Activated naive CD4-positive, alpha-beta T cell treated with anti-CD3 and anti-CD28 coated beads, Interleukin-2, amount 50 U/mL, for 16 hours (primary cell): ENCODE measurements at regions not wholly inside any gene's neighbourhood (a gene's known extent, or its start where the extent isn't known, plus 50 kb on each side); places are given as distances from the start of the nearest gene placed in this dataset.

Experiments used
- DNase-seq: peaks from one replicate; pipeline ENCODE4 v3.0.0-alpha.2; 2020

DNA sequence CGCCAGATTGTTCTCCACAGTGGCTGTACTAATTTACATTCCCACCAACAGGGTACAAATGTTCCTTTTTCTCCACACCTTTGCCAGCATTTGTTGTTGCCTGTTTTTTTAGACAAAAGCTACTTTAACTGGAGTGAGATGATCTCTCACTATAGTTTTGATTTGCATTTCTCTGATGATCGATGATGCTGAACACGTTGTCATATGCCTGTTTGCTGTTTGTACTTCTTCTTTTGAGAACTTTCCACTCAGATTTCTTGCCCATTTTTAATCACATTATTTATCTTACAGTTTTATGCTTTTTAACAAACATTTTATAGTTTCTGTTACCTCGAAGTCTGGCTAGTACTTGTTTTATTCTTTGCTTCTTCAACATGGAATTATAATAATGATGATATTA is 643.7 kb upstream of the ALCAM start:
- DNase-seq = no peak

- DNase-seq = no peak
These were observed 635.6 kb upstream of the ALCAM start for GRCh38 chr3:104731074-104731473.

DNA sequence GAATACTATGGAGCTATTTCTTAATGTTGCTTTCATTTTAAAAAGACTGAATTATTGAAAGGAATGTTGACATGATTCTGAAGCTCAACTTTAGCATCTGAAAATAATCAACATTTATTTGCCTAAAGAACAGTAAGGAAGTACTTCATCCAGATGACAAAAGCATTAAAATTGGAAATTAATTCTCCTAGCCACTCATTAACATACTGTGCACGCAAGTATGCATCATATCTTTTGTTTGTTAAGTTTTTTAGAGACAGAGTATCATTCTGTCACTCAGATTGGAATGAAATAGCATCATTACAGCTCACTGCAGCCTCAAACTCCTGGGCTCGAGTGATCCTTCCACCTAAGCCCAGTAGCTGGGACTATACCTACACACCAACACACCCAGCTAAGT is 632.1 kb upstream of the ALCAM start:
- no peak for DNase-seq

DNA sequence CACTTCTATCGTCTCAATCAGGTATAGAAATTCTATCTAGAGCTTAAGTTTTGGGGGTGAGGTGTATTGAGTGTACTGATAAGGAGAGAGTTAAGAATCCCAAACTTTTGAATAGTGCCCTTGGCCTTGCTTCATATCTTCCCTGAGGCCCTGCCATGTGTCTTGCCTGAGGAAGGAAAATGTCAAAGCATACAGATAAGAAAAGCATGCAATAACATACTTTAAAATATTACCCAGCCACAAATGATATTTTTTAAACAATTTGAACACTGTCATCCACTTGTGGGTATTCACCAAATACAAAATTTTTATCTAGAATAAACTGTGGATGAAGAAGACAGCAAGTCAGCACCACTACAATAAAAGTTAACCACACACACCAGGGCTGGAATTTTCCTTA is 631.0 kb upstream of the ALCAM start:
- DNase-seq = no peak

DNA sequence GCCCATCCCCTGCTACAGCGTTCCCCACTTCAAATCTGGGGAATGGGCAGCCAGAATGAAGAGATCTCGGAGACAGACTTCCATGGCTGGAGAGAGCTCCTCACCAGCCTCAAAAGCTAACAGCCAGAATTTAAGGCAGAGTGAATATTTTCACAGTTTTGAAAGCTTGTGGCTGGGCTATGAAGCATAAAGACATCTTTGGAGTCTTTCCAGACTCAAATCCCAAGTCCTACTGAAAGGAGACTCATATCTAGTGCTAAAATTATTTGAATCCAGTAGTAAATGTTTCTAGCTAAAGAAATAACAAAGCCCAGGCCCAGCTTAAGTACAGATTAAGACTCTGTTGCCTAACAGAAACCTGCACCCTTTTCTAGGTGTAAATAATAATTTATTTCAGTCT is 628.4 kb upstream of the ALCAM start:
- DNase-seq = no peak

DNA sequence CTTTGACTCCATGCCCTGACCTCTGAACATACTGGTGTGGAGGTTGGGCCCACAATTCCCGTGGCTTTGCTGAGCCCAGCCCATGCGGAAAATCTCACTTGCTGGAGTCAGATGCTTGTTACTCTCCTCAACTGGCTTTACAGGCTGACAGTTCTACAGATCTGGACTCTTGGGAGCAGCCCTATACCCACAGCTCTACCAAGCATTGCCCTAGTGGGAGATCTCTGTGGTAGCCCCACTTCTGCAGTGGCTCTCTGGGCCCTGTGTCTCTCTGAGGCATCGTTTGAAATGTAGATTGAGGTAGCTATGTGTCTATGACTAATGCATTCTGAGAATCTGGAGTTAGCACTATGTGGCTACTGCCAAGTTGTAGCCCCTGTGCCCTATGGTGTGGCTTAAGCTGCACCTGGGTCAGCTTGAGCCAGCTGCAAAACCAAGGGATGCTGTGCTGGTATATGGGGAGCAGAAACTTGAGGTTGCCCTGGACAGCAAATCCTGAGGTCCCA is 625.8 kb upstream of the ALCAM start:
- no peak for DNase-seq

- DNase-seq = no peak
These were observed 624.7 kb upstream of the ALCAM start for GRCh38 chr3:104742044-104742443.

DNA sequence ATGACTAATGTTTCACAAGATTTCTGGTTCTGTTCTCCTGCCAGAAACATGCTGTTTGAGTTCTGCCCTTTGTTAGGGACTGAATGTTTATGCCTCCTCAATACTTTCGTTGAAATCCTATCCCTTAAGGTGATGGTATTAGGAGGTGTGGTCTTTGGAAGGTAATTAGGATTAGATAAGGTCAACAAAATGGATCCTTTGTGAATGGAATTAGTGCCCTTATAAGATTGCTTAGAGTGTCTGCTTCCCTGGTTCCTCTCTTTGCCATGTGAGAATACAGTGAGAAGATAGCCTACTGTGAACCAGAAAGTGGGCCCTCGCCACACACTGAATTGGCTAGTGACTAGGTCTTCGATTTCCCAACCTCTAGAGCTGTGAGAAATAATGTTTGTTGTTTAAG is 621.4 kb upstream of the ALCAM start:
- DNase-seq = no peak

DNA sequence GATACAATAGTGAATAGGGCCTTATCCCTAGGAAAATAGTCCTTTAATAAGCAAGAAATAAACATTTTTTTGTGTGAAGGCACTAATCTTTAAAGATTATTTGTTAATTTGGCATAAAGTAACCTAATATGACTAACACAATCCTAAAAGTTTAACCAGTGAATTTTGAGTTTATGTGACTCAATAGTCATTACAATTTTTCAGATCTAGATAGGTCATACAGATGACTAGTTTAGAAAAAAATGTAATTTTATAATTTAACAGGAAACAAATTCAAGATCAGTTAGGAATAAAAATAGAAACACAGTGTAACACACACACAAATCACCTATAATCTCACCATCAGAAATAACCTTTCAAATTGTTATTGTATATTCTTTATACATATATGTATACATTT is 620.7 kb upstream of the ALCAM start:
- no peak for DNase-seq

- DNase-seq = no peak
These were observed 616.1 kb upstream of the ALCAM start for GRCh38 chr3:104750581-104750980.

DNA sequence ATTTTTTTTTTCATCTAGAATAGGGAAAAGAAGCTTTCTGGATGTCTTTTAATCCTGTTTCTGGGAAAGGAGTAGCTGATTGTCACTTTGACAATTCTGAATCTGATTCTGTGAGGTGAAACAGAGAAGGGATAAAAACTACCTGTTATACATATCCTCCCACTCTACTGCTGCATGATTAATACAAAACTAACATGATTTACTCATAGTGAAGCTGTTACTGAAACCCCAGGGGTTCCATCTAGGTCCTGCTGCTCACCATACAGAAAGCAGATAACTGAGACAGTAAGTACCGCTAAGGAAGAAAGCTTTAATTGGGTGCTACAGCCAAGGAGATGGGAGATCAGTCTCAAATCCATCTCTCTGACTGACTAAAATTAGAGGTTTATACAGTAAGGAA is 610.9 kb upstream of the ALCAM start:
- DNase-seq = no peak

- DNase-seq = no peak
These were observed 603.7 kb upstream of the ALCAM start for GRCh38 chr3:104763007-104763406.

- no peak for DNase-seq
These were observed 602.2 kb upstream of the ALCAM start for GRCh38 chr3:104764496-104764895.

GRCh38 chr3:104768886-104769285 is 597.8 kb upstream of the ALCAM start:
- no peak for DNase-seq

DNA sequence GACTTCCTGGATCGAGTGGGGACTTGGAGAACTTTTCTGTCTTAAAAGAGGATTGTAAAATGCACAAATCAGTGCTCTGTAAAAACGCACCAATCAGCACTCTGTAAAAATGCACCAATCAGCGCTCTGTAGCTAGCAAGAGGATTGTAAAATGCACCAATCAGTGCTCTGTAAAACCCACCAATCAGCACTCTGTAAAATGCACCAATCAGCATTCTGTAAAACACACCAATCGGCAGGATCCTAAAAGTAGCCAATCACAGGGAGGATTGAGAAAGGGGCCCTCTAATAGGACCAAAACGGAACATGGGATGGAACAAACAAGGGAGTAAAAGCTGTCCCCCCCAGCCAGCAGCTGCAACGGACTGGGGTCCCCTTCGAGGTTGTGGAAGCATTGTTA is 587.4 kb upstream of the ALCAM start:
- no peak for DNase-seq

- no peak for DNase-seq
These were observed 585.6 kb upstream of the ALCAM start for GRCh38 chr3:104781112-104781511.

- DNase-seq = no peak
These were observed 580.8 kb upstream of the ALCAM start for GRCh38 chr3:104785947-104786346.

GRCh38 chr3:104787306-104787705 is 579.4 kb upstream of the ALCAM start:
- DNase-seq = no peak

GRCh38 chr3:104788807-104789206 is 577.9 kb upstream of the ALCAM start:
- no peak for DNase-seq

- DNase-seq = no peak
These were observed 575.4 kb upstream of the ALCAM start for GRCh38 chr3:104791331-104791730.

DNA sequence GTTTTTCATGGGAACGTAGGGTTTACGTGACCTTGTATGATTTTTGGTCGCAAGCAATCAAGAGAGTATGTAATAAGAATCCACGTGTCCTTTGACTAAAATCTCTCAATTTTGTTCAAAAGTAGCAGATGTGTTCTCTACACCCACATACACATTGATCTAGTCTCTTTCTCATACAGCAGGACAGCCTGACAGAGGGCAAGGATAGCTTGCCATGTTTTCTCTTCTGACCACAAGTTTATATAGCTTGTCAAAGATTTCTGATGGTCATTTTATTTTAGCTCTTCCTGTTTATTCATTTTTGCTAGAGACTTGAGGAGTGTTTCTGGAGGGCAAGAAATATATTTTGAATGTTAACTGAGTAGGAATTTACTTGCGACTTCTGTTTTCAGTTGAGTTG is 570.2 kb upstream of the ALCAM start:
- DNase-seq = no peak

DNA sequence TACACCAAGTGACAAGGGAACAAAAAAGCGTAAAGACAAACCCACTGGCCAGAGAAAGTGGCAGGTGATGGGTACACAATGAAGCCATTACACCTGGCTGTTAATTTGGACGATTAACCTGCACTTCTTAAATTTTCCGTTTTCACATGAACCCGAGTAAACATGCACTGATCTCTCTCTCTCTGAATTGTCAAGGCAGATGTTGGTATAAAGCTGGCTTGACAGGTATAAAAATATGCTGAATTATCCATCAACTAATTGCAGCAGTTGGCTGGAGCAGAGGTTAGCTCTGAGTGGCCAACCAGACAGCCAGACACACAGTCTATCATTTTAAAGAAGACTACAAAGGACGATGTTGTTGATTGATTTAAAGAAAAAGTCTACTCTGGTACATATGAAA is 561.7 kb upstream of the ALCAM start:
- no peak for DNase-seq

DNA sequence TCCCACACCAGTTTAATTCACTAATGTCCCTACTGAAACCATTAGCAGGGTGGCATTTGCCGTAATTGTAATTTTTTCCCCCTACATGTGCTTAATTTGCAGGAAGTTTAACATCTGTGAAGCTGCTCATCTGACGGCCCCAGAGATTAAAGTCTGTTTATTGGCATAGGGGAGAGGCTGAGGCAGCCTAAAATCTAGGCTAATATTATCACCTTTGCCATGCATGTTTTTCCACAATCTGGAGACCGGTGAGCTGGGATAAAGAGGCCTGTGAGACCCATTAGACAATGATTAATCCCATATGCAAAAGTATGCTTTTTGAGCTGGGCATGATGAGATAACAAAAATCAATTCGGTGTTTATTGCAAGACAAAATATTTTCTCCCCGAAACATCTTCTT is 561.2 kb upstream of the ALCAM start:
- no peak for DNase-seq

DNA sequence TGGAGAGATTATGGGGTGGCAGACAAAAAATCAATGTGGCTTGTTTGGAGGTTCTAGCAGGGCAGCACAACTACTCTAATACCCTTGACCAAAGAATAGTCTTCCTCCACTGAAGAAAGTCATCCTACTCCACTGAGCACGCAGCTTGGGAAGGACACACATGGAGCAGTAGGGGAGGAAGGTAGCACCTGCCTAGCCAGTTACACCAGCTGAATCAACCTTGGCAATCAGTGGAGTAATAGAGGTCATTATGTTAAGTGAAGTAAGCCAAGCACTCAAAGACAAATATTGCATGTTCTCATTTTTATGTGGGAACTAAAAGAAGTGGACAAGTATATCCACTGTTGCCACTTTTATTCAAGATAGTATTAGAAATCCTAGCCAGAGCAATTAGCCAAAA is 555.8 kb upstream of the ALCAM start:
- DNase-seq = no peak

DNA sequence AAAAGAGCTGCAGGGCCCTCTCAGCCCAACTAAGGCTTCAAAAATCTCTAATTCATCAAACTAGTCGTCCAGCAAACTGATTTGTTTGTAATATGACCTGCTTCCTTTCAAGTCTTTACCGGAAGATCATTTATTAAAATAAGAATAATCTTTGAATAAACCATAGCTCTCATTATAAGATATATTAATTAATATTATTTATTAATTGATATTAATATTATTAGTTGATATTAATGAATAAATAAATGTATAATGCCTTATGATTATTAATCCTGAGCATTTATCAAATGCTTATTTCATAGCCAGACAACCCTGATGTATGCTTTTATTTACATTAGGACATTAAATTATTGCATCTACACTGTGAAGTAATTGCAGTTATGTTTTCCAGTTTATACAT is 550.7 kb upstream of the ALCAM start:
- no peak for DNase-seq

- DNase-seq = no peak
These were observed 550.0 kb upstream of the ALCAM start for GRCh38 chr3:104816716-104817115.
